ENCODE measurements at regions not wholly inside any gene's neighbourhood (a gene's known extent, or its start where the extent isn't known, plus 50 kb on each side); places are given as distances from the start of the nearest gene placed in this dataset.

DNA sequence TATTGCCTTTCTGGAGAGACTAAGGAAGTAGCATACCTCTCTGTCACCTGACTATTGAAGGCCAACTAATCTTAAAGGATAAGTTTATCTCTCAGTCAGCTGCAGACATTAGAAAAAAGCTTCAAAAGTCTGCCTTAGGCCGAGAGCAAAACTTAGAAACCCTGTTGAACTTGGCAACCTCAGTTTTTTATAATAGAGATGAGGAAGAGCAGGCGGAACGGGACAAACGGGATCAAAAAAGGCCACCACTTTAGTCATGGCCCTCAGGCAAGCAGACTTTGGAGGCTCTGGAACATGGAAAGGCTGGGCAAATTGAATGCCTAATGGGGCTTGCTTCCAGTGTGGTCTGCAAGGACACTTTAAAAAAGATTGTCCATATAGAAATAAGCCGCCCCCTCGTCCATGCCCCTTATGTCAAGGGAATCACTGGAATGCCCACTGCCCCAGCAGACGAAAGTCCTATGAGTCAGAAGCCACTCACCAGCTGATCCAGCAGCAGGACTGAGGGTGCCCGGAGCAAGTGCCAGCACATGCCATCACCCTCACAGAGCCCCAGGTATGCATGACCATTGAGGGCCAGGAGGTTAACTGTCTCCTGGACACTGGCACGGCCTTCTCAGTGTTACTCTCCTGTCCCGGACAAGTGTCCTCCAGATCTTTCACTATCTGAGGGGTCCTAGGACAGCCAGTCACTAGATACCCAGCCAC lies 61.5 kb upstream of the FAM98A start:
- DNase-seq = no peak

DNA sequence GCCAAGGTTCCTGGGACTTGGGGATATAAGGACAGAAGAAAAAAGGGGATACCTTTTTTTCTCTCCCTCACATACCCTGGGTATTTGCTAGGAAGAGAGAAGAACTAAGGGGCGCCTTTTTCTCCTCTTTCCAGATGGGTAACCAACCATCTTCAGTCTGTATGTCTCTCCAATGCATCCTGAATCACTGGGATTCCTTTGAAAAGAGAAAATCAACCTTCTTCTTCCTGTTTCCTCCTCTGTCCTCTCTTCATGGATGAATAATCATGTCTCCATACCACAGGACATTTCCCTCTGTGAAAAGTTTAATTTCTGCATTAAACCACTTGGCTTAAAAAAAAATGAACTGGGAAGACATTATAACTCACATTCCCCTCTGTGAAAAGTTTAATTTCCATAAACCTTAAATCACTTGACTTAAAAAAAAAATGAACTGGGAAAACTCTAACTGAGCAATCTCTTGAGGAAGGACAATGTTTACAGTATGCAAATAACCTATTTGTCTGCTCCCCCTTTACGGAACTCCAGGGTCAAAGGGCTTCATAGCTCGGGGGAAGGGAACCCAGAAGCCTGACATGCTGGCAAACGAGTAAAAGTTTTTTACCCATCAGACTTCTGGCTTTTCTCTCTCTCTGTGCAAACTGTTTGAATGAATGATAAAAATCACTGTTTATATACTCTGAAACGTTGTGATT lies 56.7 kb upstream of the FAM98A start:
- DNase-seq = no peak

GRCh38 chr2:33652830-33653229 lies 53.7 kb upstream of the FAM98A start:
- no peak for DNase-seq

- DNase-seq = no peak
Measured at GRCh38 chr2:33650171-33650570, 51.1 kb upstream of the FAM98A start.

Measured in activated T-cell treated with anti-CD3 and anti-CD28 coated beads, Interleukin-2, amount 50 U/mL, for 48 hours (primary cell).